ENCODE measurements at regions not wholly inside any gene's neighbourhood (a gene's known extent, or its start where the extent isn't known, plus 50 kb on each side); places are given as distances from the start of the nearest gene placed in this dataset.

DNA sequence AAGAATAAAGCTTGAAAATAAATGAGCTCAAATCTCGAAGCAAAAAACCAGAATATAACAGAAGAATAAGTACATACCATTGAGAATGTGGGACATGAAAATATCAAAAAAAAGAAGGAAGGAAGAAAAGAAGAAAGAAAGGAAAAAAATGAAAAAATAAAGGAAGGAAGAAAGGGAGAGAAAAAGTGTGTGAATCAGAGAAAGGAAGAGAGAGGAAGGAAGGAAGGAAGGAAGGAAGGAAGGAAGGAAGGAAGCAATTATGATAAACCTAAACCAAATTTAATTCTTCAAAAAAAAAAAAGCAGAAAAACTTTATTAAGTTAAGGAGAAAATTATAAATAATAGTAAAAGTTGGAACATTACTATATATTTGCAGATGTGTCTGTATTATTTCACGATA, 949.8 kb downstream of the NLGN4X start:
- DNase-seq (ENCODE audit: low spot score), result no peak
- ChIA-PET POLR2A (ENCODE audit: low non-redundant PET) (no interaction called here), CTCF (no interaction called here)
- TF ChIP-seq, protein P1, sequence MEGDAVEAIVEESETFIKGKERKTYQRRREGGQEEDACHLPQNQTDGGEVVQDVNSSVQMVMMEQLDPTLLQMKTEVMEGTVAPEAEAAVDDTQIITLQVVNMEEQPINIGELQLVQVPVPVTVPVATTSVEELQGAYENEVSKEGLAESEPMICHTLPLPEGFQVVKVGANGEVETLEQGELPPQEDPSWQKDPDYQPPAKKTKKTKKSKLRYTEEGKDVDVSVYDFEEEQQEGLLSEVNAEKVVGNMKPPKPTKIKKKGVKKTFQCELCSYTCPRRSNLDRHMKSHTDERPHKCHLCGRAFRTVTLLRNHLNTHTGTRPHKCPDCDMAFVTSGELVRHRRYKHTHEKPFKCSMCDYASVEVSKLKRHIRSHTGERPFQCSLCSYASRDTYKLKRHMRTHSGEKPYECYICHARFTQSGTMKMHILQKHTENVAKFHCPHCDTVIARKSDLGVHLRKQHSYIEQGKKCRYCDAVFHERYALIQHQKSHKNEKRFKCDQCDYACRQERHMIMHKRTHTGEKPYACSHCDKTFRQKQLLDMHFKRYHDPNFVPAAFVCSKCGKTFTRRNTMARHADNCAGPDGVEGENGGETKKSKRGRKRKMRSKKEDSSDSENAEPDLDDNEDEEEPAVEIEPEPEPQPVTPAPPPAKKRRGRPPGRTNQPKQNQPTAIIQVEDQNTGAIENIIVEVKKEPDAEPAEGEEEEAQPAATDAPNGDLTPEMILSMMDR (conservative IDR thresholded peaks at IDR 0.05; ENCODE audit: low read depth), result no peak
- H3K27ac ChIP-seq, result no peak overlapping the region

DNA sequence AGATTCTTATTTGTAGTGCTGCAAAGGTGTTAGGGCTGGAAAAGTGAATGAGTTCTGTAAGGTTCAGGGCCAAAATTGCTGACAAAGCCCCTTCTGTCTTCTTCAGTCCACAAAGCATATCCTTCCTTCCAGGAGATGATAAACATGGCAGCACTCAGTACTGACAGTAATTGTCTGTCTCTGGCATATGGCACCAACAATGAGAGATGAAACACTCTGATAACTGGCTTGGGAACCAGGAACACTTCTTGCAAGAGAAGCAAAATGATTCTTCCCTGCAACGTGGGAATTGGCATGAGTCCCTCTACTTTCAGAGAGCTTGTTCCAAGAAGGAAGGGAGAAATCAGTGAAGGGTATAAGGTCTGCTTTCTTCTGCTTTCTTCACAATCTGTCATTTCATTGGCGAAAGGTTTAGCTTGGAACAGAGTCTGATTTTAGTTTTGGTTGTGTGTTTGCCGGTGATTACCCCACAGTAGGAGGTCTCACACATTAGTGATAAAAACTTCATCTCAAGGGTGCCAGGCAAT, 963.3 kb downstream of the NLGN4X start:
- CTCF ChIA-PET, result no interaction called here
- TF ChIP-seq, protein P1 (conservative IDR thresholded peaks at IDR 0.05; ENCODE audit: low read depth), result no peak
- POLR2A ChIA-PET (ENCODE audit: low non-redundant PET), result no interaction called here

DNA sequence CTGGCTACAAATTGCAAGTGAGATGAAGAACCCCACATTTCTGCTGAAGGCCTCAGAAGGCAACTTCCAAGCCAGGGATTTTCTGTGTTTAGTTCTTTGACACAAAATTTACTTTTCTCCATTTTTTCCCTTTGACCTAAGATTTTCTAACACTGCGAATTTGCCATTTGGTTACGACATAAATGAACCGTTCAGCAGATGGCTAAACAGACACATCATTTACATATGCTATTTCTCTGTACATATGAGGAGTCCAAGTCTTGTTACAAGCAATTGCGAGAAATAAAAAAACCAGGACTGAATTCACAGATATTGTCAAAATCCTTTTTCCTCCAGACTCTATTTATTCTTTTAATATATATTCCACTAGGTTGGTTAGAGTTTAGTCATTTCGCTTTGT, 978.6 kb downstream of the NLGN4X start:
- TF ChIP-seq, protein P1 (conservative IDR thresholded peaks at IDR 0.05; ENCODE audit: low read depth), result no peak
- no peak for DNase-seq (ENCODE audit: low spot score)
- CTCF ChIA-PET, result no interaction called here
- POLR2A ChIA-PET (ENCODE audit: low non-redundant PET), result no interaction called here
- H3K27ac ChIP-seq, result no peak overlapping the region

More for the DNA sequence above, 963.3 kb downstream of the NLGN4X start:
- no peak overlapping the region for H3K27ac ChIP-seq
- DNase-seq (ENCODE audit: low spot score), result no peak

DNA sequence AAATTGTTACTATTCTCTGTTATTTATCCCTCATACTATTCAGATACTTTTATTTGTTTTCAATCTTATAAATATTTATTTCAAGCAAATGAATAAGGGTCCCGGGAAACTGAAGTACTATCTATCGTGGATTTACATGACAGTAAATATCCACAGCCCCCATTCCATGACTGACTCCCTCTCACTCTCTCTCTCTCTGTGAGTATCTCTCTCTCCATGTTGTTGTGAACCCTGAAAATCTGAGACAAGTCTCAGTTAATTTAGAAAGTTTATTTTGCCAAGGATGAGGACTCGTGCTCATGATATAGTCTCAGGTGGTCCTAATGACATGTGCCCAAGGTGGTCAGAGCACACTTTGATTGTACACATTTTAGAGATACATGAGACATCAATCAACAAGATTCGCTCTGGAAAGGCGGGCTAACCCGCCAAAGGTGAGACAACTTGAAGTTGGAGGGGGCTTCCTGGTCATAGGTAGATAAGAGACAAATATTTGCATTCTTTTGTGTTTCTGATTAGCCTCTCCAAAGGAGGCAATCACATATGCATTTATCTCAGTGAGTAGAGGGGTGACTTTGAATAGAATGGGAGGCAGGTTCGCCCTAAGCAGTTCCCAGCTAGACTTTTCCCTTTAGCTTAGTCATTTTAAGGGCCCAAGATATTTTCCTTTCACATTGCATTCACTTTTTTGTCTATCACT, 986.4 kb downstream of the NLGN4X start:
- DNase-seq (ENCODE audit: low spot score), result no peak
- POLR2A ChIA-PET (ENCODE audit: low non-redundant PET), result no interaction called here
- TF ChIP-seq, protein P1 (conservative IDR thresholded peaks at IDR 0.05; ENCODE audit: low read depth), result no peak
- CTCF ChIA-PET, result no interaction called here
- no peak overlapping the region for H3K27ac ChIP-seq

DNA sequence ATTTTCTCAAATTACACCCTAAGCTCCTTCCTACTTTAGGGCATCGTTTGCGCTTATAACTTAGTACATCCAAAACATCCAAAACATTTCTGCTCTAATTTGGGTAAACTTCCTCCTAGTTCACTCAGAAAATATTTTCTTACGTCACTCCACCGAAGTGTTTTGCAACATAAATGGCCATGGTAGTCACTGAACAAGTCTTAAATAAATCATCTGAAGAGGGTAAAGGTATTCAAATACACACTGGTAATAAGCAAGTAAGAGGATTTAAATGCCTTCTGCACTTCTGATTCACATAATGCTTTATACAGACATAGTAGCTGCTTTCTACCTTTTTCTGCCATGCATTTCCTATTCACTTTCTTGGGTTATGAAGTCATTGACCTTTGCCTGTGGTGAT, 991.9 kb downstream of the NLGN4X start:
- TF ChIP-seq, protein P1 (conservative IDR thresholded peaks at IDR 0.05; ENCODE audit: low read depth), result no peak
- no peak for DNase-seq (ENCODE audit: low spot score)
- ChIA-PET CTCF (no interaction called here), POLR2A (ENCODE audit: low non-redundant PET) (no interaction called here)
- H3K27ac ChIP-seq, result no peak overlapping the region

DNA sequence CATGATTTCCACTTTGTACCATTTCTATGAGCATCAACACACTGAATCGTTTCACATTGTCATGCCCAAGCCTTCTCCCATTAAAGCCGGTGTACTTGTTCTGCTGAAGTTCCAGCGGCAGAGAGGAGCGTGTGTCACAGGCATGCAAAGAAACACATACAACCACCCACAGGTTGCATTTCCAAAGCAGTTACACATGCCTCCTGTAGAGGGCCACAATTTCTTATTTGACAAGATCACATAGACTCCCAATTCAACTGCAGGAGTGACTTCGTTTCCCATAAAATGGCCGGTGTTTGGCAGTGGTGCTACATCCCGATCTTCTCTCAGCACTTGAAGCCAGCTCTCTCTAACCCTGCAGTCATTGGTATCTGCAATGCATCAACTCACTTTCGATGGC, 992.6 kb downstream of the NLGN4X start:
- H3K27ac ChIP-seq, result no peak overlapping the region
- CTCF ChIA-PET, result no interaction called here
- POLR2A ChIA-PET (ENCODE audit: low non-redundant PET), result no interaction called here
- DNase-seq (ENCODE audit: low spot score), result no peak
- TF ChIP-seq, protein P1 (conservative IDR thresholded peaks at IDR 0.05; ENCODE audit: low read depth), result no peak
